SK-N-SH (cell line): ENCODE measurements at regions not wholly inside any gene's neighbourhood (a gene's known extent, or its start where the extent isn't known, plus 50 kb on each side); places are given as distances from the start of the nearest gene placed in this dataset.

Source experiments
- CTCF ChIA-PET: fragments of 300-600, 350-600 bp; formaldehyde crosslinking; extraction: SDS; loops from one replicate; lab custom pipeline; 2021; lab: Yijun Ruan, JAX
- POLR2A ChIA-PET: fragments of 350-600 bp; sonication (Branson Sonifier 250); formaldehyde crosslinking; extraction: SDS; loops from one replicate; lab custom pipeline; 2020; ENCODE audit warnings: antibody characterized with exemption, inconsistent platforms; lab: Yijun Ruan, JAX
- DNase-seq: peaks from one replicate; pipeline ENCODE4 v3.0.0; 2012
- H2AFZ ChIP-seq: fragments of 200-600 bp; sonication (generic); 2 replicates; pipeline ENCODE4 v1.8.1; 2016; ENCODE audit warnings: antibody characterized with exemption, mild to moderate bottlenecking, low read depth
- H3F3A ChIP-seq: fragments of 200-600 bp; sonication (generic); replicated peaks from 2 replicates; pipeline ENCODE3; 2016; ENCODE audit warnings: antibody characterized with exemption, mild to moderate bottlenecking; ENCODE audit not compliant: insufficient read depth
- H3K27ac ChIP-seq, 2 experiments: fragments of 200-500 bp in 1 of 2; fragments of 200-600 bp in 1 of 2; sonication (Bioruptor generic) in 1 of 2; sonication (generic), shearing (Covaris generic) in 1 of 2; 2 replicates each; pipeline versions ENCODE4 v1.5.1 to v1.6.1; 2014 to 2016; ENCODE audit warnings: low read depth in 2 of 2, inconsistent platforms in 1 of 2, low read length in 1 of 2, mild to moderate bottlenecking in 1 of 2, mixed read lengths in 1 of 2
- H3K27me3 ChIP-seq: fragments of 200-600 bp; sonication (generic), shearing (Covaris generic); 2 replicates; pipeline ENCODE4 v1.6.1; 2016; ENCODE audit warnings: mixed run types; ENCODE audit not compliant: insufficient read depth
- H3K36me3 ChIP-seq, 2 experiments: fragments of 200-500 bp in 1 of 2; fragments of 200-600 bp in 1 of 2; sonication (Bioruptor generic) in 1 of 2; sonication (generic) in 1 of 2; replicated peaks in 1 of 2; 2 replicates each; pipeline versions ENCODE3 to v1.5.1; 2014 to 2016; ENCODE audit warnings: low read length in 1 of 2, mild to moderate bottlenecking in 1 of 2; ENCODE audit not compliant: insufficient read depth in 2 of 2, control insufficient read depth in 1 of 2
- H3K4me1 ChIP-seq, 2 experiments: fragments of 200-500 bp in 1 of 2; fragments of 200-600 bp in 1 of 2; sonication (Bioruptor generic) in 1 of 2; sonication (generic), shearing (Covaris generic) in 1 of 2; 2 replicates each; pipeline versions ENCODE4 v1.5.1 to v1.6.1; 2014 to 2016; ENCODE audit warnings: low read depth in 1 of 2, low read length in 1 of 2, mixed run types in 1 of 2; ENCODE audit not compliant: insufficient read depth in 2 of 2, control insufficient read depth in 1 of 2
- H3K4me2 ChIP-seq: fragments of 200-600 bp; sonication (generic), shearing (Covaris generic); 2 replicates; pipeline ENCODE4 v1.6.1; 2017; ENCODE audit warnings: mixed run types
- H3K4me3 ChIP-seq, 2 experiments: fragments of 200-500 bp in 1 of 2; fragments of 200-600 bp in 1 of 2; sonication (Bioruptor generic) in 1 of 2; sonication (generic), shearing (Covaris generic) in 1 of 2; 2 replicates each; pipeline versions ENCODE4 v1.5.1 to v1.8.1; 2014 to 2016; ENCODE audit warnings: low read depth in 2 of 2, inconsistent platforms in 1 of 2, low read length in 1 of 2, mild to moderate bottlenecking in 1 of 2, mixed read lengths in 1 of 2, moderate library complexity in 1 of 2
- H3K79me2 ChIP-seq: fragments of 200-600 bp; sonication (generic); 2 replicates; pipeline ENCODE4 v1.8.1; 2017; ENCODE audit warnings: mild to moderate bottlenecking; ENCODE audit not compliant: insufficient read depth
- H3K9ac ChIP-seq: fragments of 200-600 bp; sonication (generic); 2 replicates; pipeline ENCODE4 v1.6.1; 2017; ENCODE audit warnings: mixed run types
- H3K9me2 ChIP-seq: fragments of 200-600 bp; sonication (generic); 2 replicates; pipeline ENCODE4 v1.6.1; 2017; ENCODE audit warnings: mixed run types
- H3K9me3 ChIP-seq: fragments of 200-600 bp; sonication (generic); 2 replicates; pipeline ENCODE4 v1.6.1; 2017; ENCODE audit warnings: mixed run types, mild to moderate bottlenecking, moderate library complexity
- H4K20me1 ChIP-seq: fragments of 200-600 bp; sonication (generic); 2 replicates; pipeline ENCODE4 v1.6.1; 2017; ENCODE audit warnings: mild to moderate bottlenecking, mixed run types; ENCODE audit not compliant: insufficient read depth
- ELF1 ChIP-seq: IDR thresholded peaks from 2 replicates; pipeline ENCODE4 v1.4.0; 2012
- EP300 ChIP-seq, 2 experiments: IDR thresholded peaks; 2 replicates each; pipeline versions ENCODE4 v1.4.0 to v1.6.1; 2012; ENCODE audit warnings: borderline replicate concordance in 1 of 2, low read depth in 1 of 2, low read length in 1 of 2
- EZH2phosphoT487 ChIP-seq: fragments of 200-600 bp; sonication (generic); IDR thresholded peaks from 2 replicates; pipeline ENCODE4 v1.6.1; 2017; ENCODE audit warnings: low read depth, mixed run types, mild to moderate bottlenecking, antibody characterized with exemption, moderate library complexity, borderline replicate concordance
- FOSL2 ChIP-seq: IDR thresholded peaks from 2 replicates; pipeline ENCODE4 v1.4.0; 2012; ENCODE audit warnings: low read depth, mild to moderate bottlenecking, moderate library complexity, borderline replicate concordance
- FOXM1 ChIP-seq: IDR thresholded peaks from 2 replicates; pipeline ENCODE4 v1.4.0; 2012; ENCODE audit warnings: low read depth, mild to moderate bottlenecking
- GABPA ChIP-seq: IDR thresholded peaks from 2 replicates; pipeline ENCODE4 v1.4.0; 2012; ENCODE audit warnings: low read depth, mild to moderate bottlenecking
- MEF2A ChIP-seq: IDR thresholded peaks from 2 replicates; pipeline ENCODE4 v1.4.0; 2012; ENCODE audit warnings: low read depth, borderline replicate concordance
- NFIC ChIP-seq: IDR thresholded peaks from 2 replicates; pipeline ENCODE4 v1.4.0; 2012; ENCODE audit warnings: borderline replicate concordance
- POLR2AphosphoS5 ChIP-seq: IDR thresholded peaks from 2 replicates; pipeline ENCODE4 v1.6.1; 2012; ENCODE audit warnings: low read depth, low read length
- RXRA ChIP-seq: IDR thresholded peaks from 2 replicates; pipeline ENCODE4 v1.4.0; 2012; ENCODE audit warnings: low read depth, mild to moderate bottlenecking, borderline replicate concordance
- SMC3 ChIP-seq: IDR thresholded peaks from 2 replicates; pipeline ENCODE4 v1.6.1; 2012; ENCODE audit warnings: low read depth, low read length, improper control_type of control experiment
- TEAD4 ChIP-seq: IDR thresholded peaks from 2 replicates; pipeline ENCODE4 v1.4.0; 2012; ENCODE audit warnings: mild to moderate bottlenecking, borderline replicate concordance; ENCODE audit not compliant: insufficient read depth
- whole genome bisulfite sequencing: methylation state at CpG from one replicate; pipeline ENCODE4 v1.1.6; 2017; ENCODE audit warnings: low lambda C conversion rate; 5-methylcytosine and 5-hydroxymethylcytosine counted together
- TF ChIP-seq, protein P1 (sequence below): fragments of 150-350 bp; IDR thresholded peaks from 2 replicates; pipeline ENCODE4 v1.6.1; 2016; ENCODE audit warnings: mild to moderate bottlenecking, low read depth, low read length
- TF ChIP-seq, protein P2 (sequence below): IDR thresholded peaks from 2 replicates; pipeline ENCODE4; 2012
- TF ChIP-seq, protein P3 (sequence below): IDR thresholded peaks from 2 replicates; pipeline ENCODE4 v1.4.0; 2012; ENCODE audit warnings: low read depth, borderline replicate concordance

DNA sequence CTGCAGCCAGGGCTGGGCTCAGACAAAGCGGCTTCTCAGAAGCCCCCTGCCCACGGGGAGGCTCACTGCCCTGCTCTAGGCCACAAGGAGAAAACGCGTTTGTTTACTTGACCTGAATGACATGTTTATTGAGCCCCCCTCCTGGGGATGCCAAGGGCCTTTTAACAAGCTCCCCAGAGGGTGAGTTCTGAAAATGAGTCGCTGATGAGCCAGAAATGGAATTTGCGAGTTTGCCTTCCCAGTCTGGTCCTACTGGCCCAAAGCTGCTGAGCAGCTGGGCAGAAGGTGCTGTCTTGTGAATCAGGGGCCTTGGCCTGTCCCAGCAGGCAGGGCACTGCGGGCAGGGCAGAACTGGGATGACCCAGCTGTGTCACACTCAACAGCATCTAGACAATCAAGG lies 120.6 kb downstream of the SYF2 start (continued):
- TF ChIP-seq, protein P1, sequence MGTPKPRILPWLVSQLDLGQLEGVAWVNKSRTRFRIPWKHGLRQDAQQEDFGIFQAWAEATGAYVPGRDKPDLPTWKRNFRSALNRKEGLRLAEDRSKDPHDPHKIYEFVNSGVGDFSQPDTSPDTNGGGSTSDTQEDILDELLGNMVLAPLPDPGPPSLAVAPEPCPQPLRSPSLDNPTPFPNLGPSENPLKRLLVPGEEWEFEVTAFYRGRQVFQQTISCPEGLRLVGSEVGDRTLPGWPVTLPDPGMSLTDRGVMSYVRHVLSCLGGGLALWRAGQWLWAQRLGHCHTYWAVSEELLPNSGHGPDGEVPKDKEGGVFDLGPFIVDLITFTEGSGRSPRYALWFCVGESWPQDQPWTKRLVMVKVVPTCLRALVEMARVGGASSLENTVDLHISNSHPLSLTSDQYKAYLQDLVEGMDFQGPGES = no peak
- no peak for TF ChIP-seq TEAD4
- no peak for TF ChIP-seq POLR2AphosphoS5

DNA sequence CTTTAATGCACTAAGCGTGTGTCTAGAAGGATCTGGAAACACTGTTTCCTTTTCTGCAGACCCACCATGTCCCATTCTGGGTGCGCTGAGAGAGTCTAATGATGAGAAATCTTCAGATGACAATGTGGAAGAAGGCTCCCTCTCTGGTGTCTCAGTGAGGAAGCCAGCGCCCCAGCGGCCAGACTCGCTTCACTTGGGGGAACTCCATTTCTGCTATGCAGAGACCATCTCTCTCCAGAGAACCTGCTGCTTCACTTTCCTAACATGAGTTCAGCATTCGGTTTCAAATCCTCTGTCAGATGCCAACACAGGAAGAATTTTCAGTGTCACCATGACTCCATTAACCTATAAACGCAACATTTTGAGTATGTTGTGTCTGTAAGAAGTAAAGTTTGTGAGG lies 121.8 kb downstream of the SYF2 start:
- no peaks in the 10 kb centered on the region for H3K9me2 ChIP-seq
- CTCF ChIA-PET = interaction anchor here (1.3 kb wide), 1 partner anchor 11 kb away, joined by 3 read pairs; no protein-coding TSS in a partner anchor
- H3K27me3 ChIP-seq = 0 out of 2 replicates have a peak, but pooled peaks cover 11% of the 10 kb centered on the region
- no peaks in the 10 kb centered on the region for H3K9me3 ChIP-seq
- H3K79me2 ChIP-seq = no peaks in the 10 kb centered on the region
- TF ChIP-seq, protein P2, sequence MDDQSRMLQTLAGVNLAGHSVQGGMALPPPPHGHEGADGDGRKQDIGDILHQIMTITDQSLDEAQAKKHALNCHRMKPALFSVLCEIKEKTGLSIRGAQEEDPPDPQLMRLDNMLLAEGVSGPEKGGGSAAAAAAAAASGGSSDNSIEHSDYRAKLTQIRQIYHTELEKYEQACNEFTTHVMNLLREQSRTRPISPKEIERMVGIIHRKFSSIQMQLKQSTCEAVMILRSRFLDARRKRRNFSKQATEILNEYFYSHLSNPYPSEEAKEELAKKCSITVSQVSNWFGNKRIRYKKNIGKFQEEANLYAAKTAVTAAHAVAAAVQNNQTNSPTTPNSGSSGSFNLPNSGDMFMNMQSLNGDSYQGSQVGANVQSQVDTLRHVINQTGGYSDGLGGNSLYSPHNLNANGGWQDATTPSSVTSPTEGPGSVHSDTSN = no peak
- no peak for TF ChIP-seq EZH2phosphoT487
- no peak for TF ChIP-seq FOSL2
- TF ChIP-seq FOXM1 = no peak
- no peak for TF ChIP-seq GABPA
- TF ChIP-seq, protein P3, sequence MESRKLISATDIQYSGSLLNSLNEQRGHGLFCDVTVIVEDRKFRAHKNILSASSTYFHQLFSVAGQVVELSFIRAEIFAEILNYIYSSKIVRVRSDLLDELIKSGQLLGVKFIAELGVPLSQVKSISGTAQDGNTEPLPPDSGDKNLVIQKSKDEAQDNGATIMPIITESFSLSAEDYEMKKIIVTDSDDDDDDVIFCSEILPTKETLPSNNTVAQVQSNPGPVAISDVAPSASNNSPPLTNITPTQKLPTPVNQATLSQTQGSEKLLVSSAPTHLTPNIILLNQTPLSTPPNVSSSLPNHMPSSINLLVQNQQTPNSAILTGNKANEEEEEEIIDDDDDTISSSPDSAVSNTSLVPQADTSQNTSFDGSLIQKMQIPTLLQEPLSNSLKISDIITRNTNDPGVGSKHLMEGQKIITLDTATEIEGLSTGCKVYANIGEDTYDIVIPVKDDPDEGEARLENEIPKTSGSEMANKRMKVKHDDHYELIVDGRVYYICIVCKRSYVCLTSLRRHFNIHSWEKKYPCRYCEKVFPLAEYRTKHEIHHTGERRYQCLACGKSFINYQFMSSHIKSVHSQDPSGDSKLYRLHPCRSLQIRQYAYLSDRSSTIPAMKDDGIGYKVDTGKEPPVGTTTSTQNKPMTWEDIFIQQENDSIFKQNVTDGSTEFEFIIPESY = no peak
- no peak for TF ChIP-seq SMC3
- no peak for TF ChIP-seq EP300 (IDR thresholded peaks at IDR 0.05; ENCODE audit: borderline replicate concordance in 1 of 2, low read depth in 1 of 2, low read length in 1 of 2)
- no peak for TF ChIP-seq RXRA
- no peak for TF ChIP-seq NFIC
- TF ChIP-seq MEF2A = no peak
- TF ChIP-seq ELF1 = no peak
- TF ChIP-seq POLR2AphosphoS5 = no peak
- no peaks in the 10 kb centered on the region for H4K20me1 ChIP-seq
- H3K4me2 ChIP-seq = no peak overlapping the region
- no peak overlapping the region for H3K4me3 ChIP-seq
- H3K27ac ChIP-seq = no peak overlapping the region
- no peaks in the 10 kb centered on the region for H3K36me3 ChIP-seq
- no peaks in the 10 kb centered on the region; a peak in 1 of 4 replicates for H3K4me1 ChIP-seq
- H3K9ac ChIP-seq = no peak overlapping the region
- no peaks in the 10 kb centered on the region for H3F3A ChIP-seq
- H2AFZ ChIP-seq = no peak overlapping the region
- 69% methylated on average over 7 of the region's 7 CpGs for WGBS
- POLR2A ChIA-PET = no interaction called here
- DNase-seq = no peak
